HG03159 (cell line): ENCODE measurements at regions not wholly inside any gene's neighbourhood (a gene's known extent, or its start where the extent isn't known, plus 50 kb on each side); places are given as distances from the start of the nearest gene placed in this dataset.
"Not testable (repeated sequence)": the region's sequence is repeated elsewhere in the genome, so short reads cannot be mapped to it uniquely, and the experiment has no call there.

Experiments
- ATAC-seq: cut with Tn5 transposase; IDR thresholded peaks from one replicate; pipeline ENCODE4 v1.9.1; 2021; ENCODE audit warnings: mild to moderate bottlenecking, moderate library complexity; ENCODE audit not compliant: unreplicated experiment

GRCh38 chrX:110965409-110966090 is 130.4 kb upstream of the PAK3 start:
- no peak for ATAC-seq

- no peak for ATAC-seq
Observed at GRCh38 chrX:110964786-110965185, 131.2 kb upstream of the PAK3 start.

- no peak for ATAC-seq
Observed at GRCh38 chrX:110962451-110962850, 133.5 kb upstream of the PAK3 start.

- ATAC-seq, result no peak
Observed at GRCh38 chrX:110955706-110956105, 140.3 kb upstream of the PAK3 start.

GRCh38 chrX:110954428-110955100 is 141.4 kb upstream of the PAK3 start:
- ATAC-seq, result no peak

- no peak for ATAC-seq
Observed at GRCh38 chrX:110951472-110952269, 144.3 kb upstream of the PAK3 start.

GRCh38 chrX:110944751-110945675 is 149.4 kb upstream of the CHRDL1 start:
- ATAC-seq, result no peak

- ATAC-seq, result no peak
Observed at GRCh38 chrX:110944311-110944750, 148.7 kb upstream of the CHRDL1 start.

- no peak for ATAC-seq
Observed at GRCh38 chrX:110941906-110942305, 146.3 kb upstream of the CHRDL1 start.

- ATAC-seq, result no peak
Observed at GRCh38 chrX:110938977-110939732, 143.5 kb upstream of the CHRDL1 start.

- ATAC-seq, result no peak
Observed at GRCh38 chrX:110924871-110925270, 129.3 kb upstream of the CHRDL1 start.

GRCh38 chrX:110920991-110921390 is 125.4 kb upstream of the CHRDL1 start:
- ATAC-seq, result no peak

- no peak for ATAC-seq
Observed at GRCh38 chrX:110915570-110915969, 120.0 kb upstream of the CHRDL1 start.

GRCh38 chrX:110915111-110915510 is 119.5 kb upstream of the CHRDL1 start:
- no peak for ATAC-seq

GRCh38 chrX:110914281-110914680 is 118.7 kb upstream of the CHRDL1 start:
- ATAC-seq, result no peak

- not testable (repeated sequence) for ATAC-seq
Observed at GRCh38 chrX:110904747-110905146, 109.1 kb upstream of the CHRDL1 start.

- no peak for ATAC-seq
Observed at GRCh38 chrX:110881971-110882370, 86.4 kb upstream of the CHRDL1 start.

GRCh38 chrX:110877326-110877725 is 81.7 kb upstream of the CHRDL1 start:
- no peak for ATAC-seq

GRCh38 chrX:110871839-110872238 is 76.2 kb upstream of the CHRDL1 start:
- ATAC-seq, result no peak

GRCh38 chrX:110866421-110866820 is 70.8 kb upstream of the CHRDL1 start:
- no peak for ATAC-seq
